Vagina (tissue), 2 donors: ENCODE measurements at regions not wholly inside any gene's neighbourhood (a gene's known extent, or its start where the extent isn't known, plus 50 kb on each side); places are given as distances from the start of the nearest gene placed in this dataset.
A peak's percentile ranks its signal among the peaks of the same experiment; 100 is the strongest.

Experiments
- DNase-seq, 2 donors: peaks; one replicate each; pipeline ENCODE4 v3.0.0-alpha.2; 2017; ENCODE audit errors: extremely low spot score in 2 of 2
- H3K27ac ChIP-seq: fragments of 200-600 bp; sonication (generic); one replicate; pipeline ENCODE4 v1.5.1; 2019
- H3K27me3 ChIP-seq: fragments of 200-600 bp; sonication (generic); one replicate; pipeline ENCODE4 v1.5.1; 2019
- H3K36me3 ChIP-seq, 2 donors: fragments of 200-600 bp; sonication (generic); one replicate each; pipeline ENCODE4 v1.5.1; 2017 to 2019
- H3K4me1 ChIP-seq: fragments of 200-600 bp; sonication (generic); one replicate; pipeline ENCODE4 v1.5.1; 2019
- H3K4me3 ChIP-seq, 2 donors: fragments of 200-600 bp; sonication (generic); 1 replicate in 1 of 2; 2 replicates in 1 of 2; pipeline ENCODE4 v1.5.1; 2016 to 2019
- H3K9me3 ChIP-seq: fragments of 200-600 bp; sonication (generic); one replicate; pipeline ENCODE4 v1.5.1; 2019
- CTCF ChIP-seq, 3 experiments: fragments of 450-650 bp in 2 of 3; fragments of 200-600 bp in 1 of 3; sonication (generic) in 1 of 3; IDR thresholded peaks; one replicate each; pipeline ENCODE4 v1.5.1; 2017 to 2019; ENCODE audit warnings: antibody characterized with exemption in 3 of 3, mild to moderate bottlenecking in 2 of 3, moderate library complexity in 2 of 3
- POLR2A ChIP-seq, 2 donors: fragments of 450-650 bp; IDR thresholded peaks; one replicate each; pipeline ENCODE4 v1.6.1; 2017; ENCODE audit warnings: antibody characterized with exemption in 2 of 2, mild to moderate bottlenecking in 2 of 2, moderate library complexity in 2 of 2
- POLR2AphosphoS5 ChIP-seq, 2 donors: sonication (generic); formaldehyde crosslinking; IDR thresholded peaks; one replicate each; pipeline ENCODE4 v1.9.0; 2017; ENCODE audit warnings: antibody characterized with exemption in 2 of 2, mild to moderate bottlenecking in 2 of 2, low read depth in 1 of 2; ENCODE audit not compliant: insufficient read depth in 1 of 2
- intact Hi-C: fragments of 100-400 bp; cut with DNase I; formaldehyde crosslinking; loops from one replicate; pipeline ENCODE4 v1.15.1; 2023

- intact Hi-C loops, result no loop called here
- Histone ChIP-seq H3K27ac (no peak overlapping the region), H3K27me3 (no peaks in the 10 kb centered on the region), H3K9me3 (no peaks in the 10 kb centered on the region), H3K36me3 (no peaks in the 10 kb centered on the region), H3K4me3 (no peak overlapping the region), H3K4me1 (no peaks in the 10 kb centered on the region)
- peak in 1 of 2 donors; percentile 69 for DNase-seq
- TF ChIP-seq CTCF (IDR thresholded peaks at IDR 0.05), result no peak
- TF ChIP-seq POLR2AphosphoS5 (IDR thresholded peaks at IDR 0.05; ENCODE audit: insufficient read depth in 1 of 2, low read depth in 1 of 2), result no peak
- no peak for TF ChIP-seq POLR2A (IDR thresholded peaks at IDR 0.05)
Measured at GRCh38 chr10:118503192-118503591, 92.3 kb downstream of the PRLHR start.

GRCh38 chr10:118501637-118502440 lies 93.6 kb downstream of the PRLHR start:
- Histone ChIP-seq H3K36me3 (no peaks in the 10 kb centered on the region), H3K27me3 (no peaks in the 10 kb centered on the region), H3K4me3 (no peak overlapping the region), H3K27ac (peak overlapping the region; percentile 33), H3K4me1 (no peaks in the 10 kb centered on the region), H3K9me3 (no peaks in the 10 kb centered on the region)
- DNase-seq, result peak in 1 of 2 donors; percentile 87
- TF ChIP-seq POLR2AphosphoS5 (IDR thresholded peaks at IDR 0.05; ENCODE audit: insufficient read depth in 1 of 2, low read depth in 1 of 2) (peak in 1 of 2 donors; percentile 29), POLR2A (IDR thresholded peaks at IDR 0.05) (no peak)
- intact Hi-C loops, result no loop called here

GRCh38 chr10:118501171-118501570 lies 94.3 kb downstream of the PRLHR start:
- Histone ChIP-seq H3K27ac (peak overlapping the region; percentile 33), H3K4me1 (no peaks in the 10 kb centered on the region), H3K36me3 (no peaks in the 10 kb centered on the region), H3K9me3 (no peaks in the 10 kb centered on the region), H3K27me3 (no peaks in the 10 kb centered on the region), H3K4me3 (no peak overlapping the region)
- intact Hi-C loops, result no loop called here
- TF ChIP-seq POLR2AphosphoS5 (IDR thresholded peaks at IDR 0.05; ENCODE audit: insufficient read depth in 1 of 2, low read depth in 1 of 2) (no peak), CTCF (IDR thresholded peaks at IDR 0.05) (no peak), POLR2A (IDR thresholded peaks at IDR 0.05) (no peak)
- peak in 1 of 2 donors; percentile 62 for DNase-seq

GRCh38 chr10:118500477-118501104 lies 94.9 kb downstream of the PRLHR start:
- no peaks in the 10 kb centered on the region for H3K36me3 ChIP-seq
- no peak for TF ChIP-seq POLR2A (IDR thresholded peaks at IDR 0.05)
- no peaks in the 10 kb centered on the region for H3K9me3 ChIP-seq
- no peaks in the 10 kb centered on the region for H3K4me1 ChIP-seq
- no peaks in the 10 kb centered on the region for H3K27me3 ChIP-seq
- intact Hi-C loops, result no loop called here
- H3K27ac ChIP-seq, result peak overlapping the region; percentile 33
- peak in 1 of 2 donors; percentile 32 for DNase-seq
- no peak overlapping the region for H3K4me3 ChIP-seq

- DNase-seq, result peak in 1 of 2 donors; percentile 6
- Histone ChIP-seq H3K9me3 (no peaks in the 10 kb centered on the region), H3K27ac (no peak overlapping the region), H3K36me3 (no peaks in the 10 kb centered on the region), H3K4me3 (no peak overlapping the region), H3K4me1 (no peaks in the 10 kb centered on the region), H3K27me3 (no peaks in the 10 kb centered on the region)
- TF ChIP-seq POLR2AphosphoS5 (IDR thresholded peaks at IDR 0.05; ENCODE audit: insufficient read depth in 1 of 2, low read depth in 1 of 2), result no peak
- no peak for TF ChIP-seq POLR2A (IDR thresholded peaks at IDR 0.05)
- no peak for TF ChIP-seq CTCF (IDR thresholded peaks at IDR 0.05)
- intact Hi-C loops, result no loop called here
Measured at GRCh38 chr10:118499186-118499585, 96.3 kb downstream of the PRLHR start.

- Histone ChIP-seq H3K27me3 (no peaks in the 10 kb centered on the region), H3K36me3 (no peaks in the 10 kb centered on the region), H3K4me1 (no peaks in the 10 kb centered on the region), H3K4me3 (no peak overlapping the region), H3K27ac (no peak overlapping the region), H3K9me3 (no peaks in the 10 kb centered on the region)
- TF ChIP-seq POLR2A (IDR thresholded peaks at IDR 0.05) (no peak), POLR2AphosphoS5 (IDR thresholded peaks at IDR 0.05; ENCODE audit: insufficient read depth in 1 of 2, low read depth in 1 of 2) (no peak), CTCF (IDR thresholded peaks at IDR 0.05) (no peak)
- intact Hi-C loops, result no loop called here
- peak in 1 of 2 donors; percentile 60 for DNase-seq
Measured at GRCh38 chr10:118498623-118499022, 96.8 kb downstream of the PRLHR start.
